ENCODE measurements at regions not wholly inside any gene's neighbourhood (a gene's known extent, or its start where the extent isn't known, plus 50 kb on each side); places are given as distances from the start of the nearest gene placed in this dataset.

GRCh38 chr1:213656039-213656438 lies 331.7 kb upstream of the PROX1 start:
- H3K27ac Mint-ChIP-seq (ENCODE audit: unreplicated experiment), result no peak overlapping the region
- no peak for DNase-seq (ENCODE audit: low spot score)
- H3K4me1 Mint-ChIP-seq (ENCODE audit: low read depth), result no peaks in the 10 kb centered on the region
- no peaks in the 10 kb centered on the region for H3K9me3 Mint-ChIP-seq (ENCODE audit: low read depth)
- TF ChIP-seq CTCF (IDR thresholded peaks at IDR 0.05), result no peak
- H3K27me3 Mint-ChIP-seq (ENCODE audit: low read depth), result no peaks in the 10 kb centered on the region
- no peaks in the 10 kb centered on the region for H3K36me3 Mint-ChIP-seq (ENCODE audit: low read depth)
- H3K4me3 Mint-ChIP-seq (ENCODE audit: unreplicated experiment), result no peak overlapping the region

GRCh38 chr1:213656503-213656902 lies 331.3 kb upstream of the PROX1 start:
- DNase-seq (ENCODE audit: low spot score), result no peak
- Mint-ChIP-seq H3K4me1 (ENCODE audit: low read depth) (no peaks in the 10 kb centered on the region), H3K4me3 (ENCODE audit: unreplicated experiment) (no peak overlapping the region), H3K27me3 (ENCODE audit: low read depth) (peaks cover 3% of the 10 kb centered on the region), H3K9me3 (ENCODE audit: low read depth) (no peaks in the 10 kb centered on the region), H3K36me3 (ENCODE audit: low read depth) (no peaks in the 10 kb centered on the region), H3K27ac (ENCODE audit: unreplicated experiment) (no peak overlapping the region)
- TF ChIP-seq CTCF (IDR thresholded peaks at IDR 0.05), result no peak

- Mint-ChIP-seq H3K4me3 (ENCODE audit: unreplicated experiment) (no peak overlapping the region), H3K9me3 (ENCODE audit: low read depth) (no peaks in the 10 kb centered on the region), H3K4me1 (ENCODE audit: low read depth) (no peaks in the 10 kb centered on the region), H3K36me3 (ENCODE audit: low read depth) (no peaks in the 10 kb centered on the region), H3K27ac (ENCODE audit: unreplicated experiment) (no peak overlapping the region), H3K27me3 (ENCODE audit: low read depth) (peaks cover 3% of the 10 kb centered on the region)
- DNase-seq (ENCODE audit: low spot score), result no peak
- no peak for TF ChIP-seq CTCF (IDR thresholded peaks at IDR 0.05)
Observed at GRCh38 chr1:213657013-213657412, 330.8 kb upstream of the PROX1 start.

GRCh38 chr1:213657879-213658278 lies 329.9 kb upstream of the PROX1 start:
- H3K9me3 Mint-ChIP-seq (ENCODE audit: low read depth), result no peaks in the 10 kb centered on the region
- H3K4me1 Mint-ChIP-seq (ENCODE audit: low read depth), result no peaks in the 10 kb centered on the region
- no peak for TF ChIP-seq CTCF (IDR thresholded peaks at IDR 0.05)
- H3K27ac Mint-ChIP-seq (ENCODE audit: unreplicated experiment), result no peak overlapping the region
- H3K36me3 Mint-ChIP-seq (ENCODE audit: low read depth), result no peaks in the 10 kb centered on the region
- DNase-seq (ENCODE audit: low spot score), result no peak
- H3K27me3 Mint-ChIP-seq (ENCODE audit: low read depth), result peaks cover 6% of the 10 kb centered on the region
- H3K4me3 Mint-ChIP-seq (ENCODE audit: unreplicated experiment), result no peak overlapping the region

GRCh38 chr1:213658457-213658856 lies 329.3 kb upstream of the PROX1 start:
- no peak for TF ChIP-seq CTCF (IDR thresholded peaks at IDR 0.05)
- H3K27ac Mint-ChIP-seq (ENCODE audit: unreplicated experiment), result no peak overlapping the region
- peaks cover 6% of the 10 kb centered on the region for H3K27me3 Mint-ChIP-seq (ENCODE audit: low read depth)
- H3K36me3 Mint-ChIP-seq (ENCODE audit: low read depth), result no peaks in the 10 kb centered on the region
- DNase-seq (ENCODE audit: low spot score), result no peak
- H3K9me3 Mint-ChIP-seq (ENCODE audit: low read depth), result no peaks in the 10 kb centered on the region
- no peak overlapping the region for H3K4me3 Mint-ChIP-seq (ENCODE audit: unreplicated experiment)
- no peaks in the 10 kb centered on the region for H3K4me1 Mint-ChIP-seq (ENCODE audit: low read depth)
